Left renal cortex interstitium (tissue), 4 donors: ENCODE measurements at regions not wholly inside any gene's neighbourhood (a gene's known extent, or its start where the extent isn't known, plus 50 kb on each side); places are given as distances from the start of the nearest gene placed in this dataset.

Experiments
- DNase-seq, 4 donors: peaks; one replicate each; pipeline ENCODE4 v3.0.0-alpha.2; 2013; ENCODE audit warnings: low read depth in 4 of 4, low spot score in 2 of 4, missing footprints in 1 of 4

DNA sequence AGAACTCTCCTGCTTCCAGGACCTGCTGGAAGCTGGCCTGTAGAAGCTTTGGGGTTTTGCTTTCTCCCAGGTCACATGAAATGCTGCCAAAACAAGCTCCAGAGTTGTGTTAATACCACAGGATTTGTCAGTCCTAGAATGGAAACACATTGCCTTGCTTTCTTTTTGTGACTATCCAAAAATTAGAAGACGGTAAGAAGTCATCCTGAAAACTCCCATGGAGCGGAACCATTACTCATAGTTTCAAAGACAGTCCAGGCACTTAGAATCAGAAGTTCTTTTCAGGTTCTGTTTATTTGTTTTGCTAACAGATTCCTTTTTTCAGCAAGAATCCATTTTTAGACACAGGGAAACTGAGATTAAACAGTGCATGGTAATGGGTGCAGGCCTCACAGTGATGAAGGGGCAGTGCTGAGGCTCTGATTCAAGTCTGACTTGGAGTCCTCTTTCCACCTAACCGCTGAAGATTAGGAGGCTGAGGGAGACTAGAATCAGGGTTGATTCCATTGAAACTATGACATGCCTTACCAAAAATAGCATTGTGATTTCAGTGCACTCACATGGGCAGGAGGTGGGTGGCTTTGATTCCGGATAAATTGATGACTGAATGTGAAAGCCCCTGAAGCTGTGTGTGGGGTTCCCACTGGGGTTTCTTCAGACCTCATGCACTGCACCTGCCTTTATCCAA, 72.2 kb upstream of the NAA20 start:
- no peak for DNase-seq

GRCh38 chr20:19945732-19946670, 71.2 kb upstream of the NAA20 start:
- no peak for DNase-seq

DNA sequence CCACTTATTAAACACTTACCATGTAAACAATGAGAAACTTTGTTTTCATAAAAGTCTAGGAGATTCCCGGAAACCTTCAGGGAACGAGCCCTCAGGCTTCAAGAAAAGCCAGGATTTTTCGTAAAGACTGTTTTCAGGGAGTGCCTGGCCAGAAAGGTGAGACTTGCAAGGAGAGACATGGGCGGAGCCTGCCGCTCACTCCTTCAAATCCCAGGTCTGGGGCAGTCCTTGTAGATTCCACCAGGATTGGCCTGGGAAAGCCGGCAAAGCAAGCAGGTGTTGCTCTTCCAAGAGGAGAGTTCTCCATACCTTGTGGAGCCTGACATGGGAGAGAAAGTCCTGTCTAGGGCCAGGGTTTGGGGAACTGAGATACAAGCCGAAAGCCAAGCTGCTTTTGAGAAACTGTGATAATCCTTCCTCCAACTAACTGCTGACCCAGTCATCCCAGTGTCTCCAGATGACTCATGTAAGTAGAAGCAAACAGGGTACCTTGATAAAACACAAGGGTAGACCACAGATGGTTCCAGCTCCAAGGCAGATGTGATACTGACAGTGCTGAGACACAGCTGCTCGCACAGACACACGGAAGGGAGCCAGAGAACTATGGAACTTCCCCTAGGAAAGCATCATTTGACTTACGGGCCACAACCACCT, 69.4 kb upstream of the NAA20 start:
- no peak for DNase-seq

- no peak for DNase-seq
These were observed 67.8 kb upstream of the NAA20 start for GRCh38 chr20:19949195-19949867.

- DNase-seq = no peak
These were observed 67.1 kb upstream of the NAA20 start for GRCh38 chr20:19950042-19950441.

DNA sequence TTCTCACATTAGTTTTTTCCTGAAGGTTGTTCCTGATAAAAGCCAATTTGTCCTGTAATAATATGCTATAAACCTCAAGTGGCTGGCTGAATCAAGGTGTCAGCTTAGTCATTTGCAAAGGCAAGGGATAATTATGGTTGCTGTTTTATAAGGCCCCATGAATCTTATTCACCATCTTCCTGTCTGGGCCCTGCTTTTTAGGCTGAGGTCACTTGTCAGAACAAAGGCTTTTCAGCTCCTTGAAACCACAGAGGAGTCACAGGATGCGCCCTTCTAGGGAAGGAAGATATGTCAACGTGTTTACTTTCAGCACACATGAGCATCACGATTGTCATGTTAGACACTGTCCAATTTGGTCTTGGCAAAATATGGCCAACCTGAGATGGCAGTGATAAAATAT, 64.8 kb upstream of the NAA20 start:
- no peak for DNase-seq

GRCh38 chr20:19953606-19954005, 63.6 kb upstream of the NAA20 start:
- DNase-seq = no peak

DNA sequence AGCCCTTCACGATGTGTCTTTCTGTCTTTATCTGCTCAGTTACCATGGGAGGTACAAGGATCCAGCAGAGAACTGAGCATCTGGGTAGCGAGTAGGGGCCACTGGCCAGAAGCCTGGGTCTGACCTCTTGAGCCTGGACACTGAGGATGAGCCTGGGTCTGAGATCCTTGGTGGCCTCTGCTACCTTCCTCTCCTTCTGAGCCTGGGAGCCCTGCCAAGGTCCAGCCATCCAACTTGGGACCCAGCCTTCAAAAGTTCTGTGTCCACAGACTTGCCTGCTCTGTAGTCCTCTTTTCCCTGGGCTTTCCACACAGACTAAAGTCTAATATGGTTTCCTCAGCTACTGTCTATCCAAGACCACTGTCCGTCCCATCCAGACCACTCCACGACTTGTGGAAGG, 60.2 kb upstream of the NAA20 start:
- DNase-seq = no peak

- no peak for DNase-seq
These were observed 58.9 kb upstream of the NAA20 start for GRCh38 chr20:19958219-19958618.

DNA sequence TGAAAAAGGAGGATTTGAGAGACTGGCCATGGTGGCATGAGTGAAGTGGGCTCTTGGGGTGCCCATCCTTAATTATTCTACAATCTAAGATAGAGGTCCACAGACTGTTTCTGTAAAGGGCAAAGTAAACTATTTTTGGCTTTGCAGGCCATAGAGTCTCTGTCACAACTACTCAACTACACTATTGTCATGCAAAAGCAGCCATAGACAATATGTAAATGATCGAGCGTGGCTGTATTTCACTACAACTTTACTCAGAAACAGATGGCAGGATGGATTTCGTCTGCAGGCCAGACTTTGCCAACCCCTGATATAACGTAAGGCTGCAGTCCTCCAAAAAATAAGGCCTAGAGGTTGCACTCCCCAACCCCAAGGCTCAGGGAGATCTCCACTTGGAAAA, 58.2 kb upstream of the NAA20 start:
- no peak for DNase-seq

DNA sequence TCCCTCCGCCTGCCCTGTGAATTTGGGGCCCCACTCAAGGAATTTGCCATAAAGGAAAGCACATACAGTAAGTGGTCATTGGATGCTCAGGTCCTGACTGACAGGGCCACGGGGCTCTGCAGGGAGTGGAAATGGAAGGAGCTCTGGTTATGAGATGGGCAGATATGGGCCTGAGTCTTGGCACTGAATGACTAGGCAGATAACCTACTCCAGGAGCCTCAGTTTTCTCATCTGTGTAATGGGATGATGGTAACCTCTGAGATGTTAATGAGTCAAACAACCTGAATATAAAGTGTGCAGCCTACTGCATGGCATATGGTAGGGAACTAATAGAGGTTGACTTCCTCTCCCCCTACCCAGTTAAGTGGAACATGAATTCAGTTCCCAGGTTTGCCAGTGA, 56.4 kb upstream of the NAA20 start:
- DNase-seq = no peak

- no peak for DNase-seq
These were observed 55.9 kb upstream of the NAA20 start for GRCh38 chr20:19961293-19961692.

DNA sequence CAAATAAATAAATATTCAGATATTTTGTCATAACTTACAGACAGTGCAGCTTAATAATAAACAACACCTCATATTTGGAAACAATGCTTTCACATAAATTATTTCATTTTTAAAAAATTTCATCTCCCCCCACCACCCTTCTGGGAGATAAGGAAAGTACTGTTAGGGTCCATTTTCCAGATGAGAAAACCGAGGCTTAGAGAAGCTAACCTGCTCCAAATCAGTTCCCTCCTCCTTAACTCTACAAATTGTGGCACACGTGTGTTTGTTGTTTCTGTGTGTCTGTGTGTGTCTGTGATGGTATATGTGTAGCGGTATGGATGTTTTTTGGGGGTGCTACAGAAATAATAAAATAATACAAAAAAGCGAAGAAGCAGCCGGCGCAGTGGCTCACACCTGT, 54.2 kb upstream of the NAA20 start:
- DNase-seq = no peak

GRCh38 chr20:19964289-19965265, 52.6 kb upstream of the NAA20 start:
- peak in 1 of 4 donors; percentile 25 for DNase-seq

- DNase-seq = no peak
These were observed 50.3 kb upstream of the NAA20 start for GRCh38 chr20:19966840-19967239.
